ENCODE measurements at regions not wholly inside any gene's neighbourhood (a gene's known extent, or its start where the extent isn't known, plus 50 kb on each side); places are given as distances from the start of the nearest gene placed in this dataset.
"Not testable (repeated sequence)": the region's sequence is repeated elsewhere in the genome, so short reads cannot be mapped to it uniquely, and the experiment has no call there.

GRCh38 chr2:184053326-184053725 lies 545.0 kb upstream of the ZNF804A start:
- peak in 1 of 2 donors; percentile 45 for DNase-seq
- TF ChIP-seq CTCF (IDR thresholded peaks at IDR 0.05) (no peak), EP300 (IDR thresholded peaks at IDR 0.05) (no peak), POLR2A (IDR thresholded peaks at IDR 0.05) (no peak)
- peaks cover 0 to 5% (median 0%) of the 10 kb centered on the region in 4 donors for H3K4me1 ChIP-seq
- no peaks in the 10 kb centered on the region for H3K9me3 ChIP-seq
- intact Hi-C loops (cut with DNase I; ENCODE audit: low total_unique reads) = no loop called here
- H3K36me3 ChIP-seq = no peaks in the 10 kb centered on the region
- H3K27ac ChIP-seq = no peak overlapping the region
- 25 to 46% (median 43%) methylated on average over 3 of the region's 3 CpGs for WGBS, 5 donors
- no peak overlapping the region for H3K4me3 ChIP-seq
- H3K27me3 ChIP-seq = no peaks in the 10 kb centered on the region

GRCh38 chr2:184054419-184054818 lies 543.9 kb upstream of the ZNF804A start:
- H3K27me3 ChIP-seq; DNase-seq; H3K27ac ChIP-seq; intact Hi-C loops (cut with DNase I; ENCODE audit: low total_unique reads); H3K9me3 ChIP-seq; H3K4me1 ChIP-seq; H3K4me3 ChIP-seq; H3K36me3 ChIP-seq: not testable (repeated sequence)
- WGBS, 5 donors = 84 to 96% (median 95%) methylated on average over 1 of the region's 1 CpG

GRCh38 chr2:184057910-184058309 lies 540.4 kb upstream of the ZNF804A start:
- no peak overlapping the region for H3K4me3 ChIP-seq
- H3K27me3 ChIP-seq = no peaks in the 10 kb centered on the region
- no peak overlapping the region for H3K27ac ChIP-seq
- intact Hi-C loops (cut with DNase I; ENCODE audit: low total_unique reads) = no loop called here
- H3K36me3 ChIP-seq = no peaks in the 10 kb centered on the region
- H3K4me1 ChIP-seq = peaks cover 0 to 5% (median 0%) of the 10 kb centered on the region in 4 donors
- no peaks in the 10 kb centered on the region for H3K9me3 ChIP-seq
- DNase-seq = no peak
- WGBS, 5 donors = 85 to 91% (median 88%) methylated on average over 4 of the region's 4 CpGs
- TF ChIP-seq CTCF (IDR thresholded peaks at IDR 0.05) = no peak
- no peak for TF ChIP-seq EP300 (IDR thresholded peaks at IDR 0.05)
- no peak for TF ChIP-seq POLR2AphosphoS5 (IDR thresholded peaks at IDR 0.05)
- no peak for TF ChIP-seq POLR2A (IDR thresholded peaks at IDR 0.05)

- H3K36me3 ChIP-seq; H3K4me3 ChIP-seq; H3K9me3 ChIP-seq; DNase-seq; H3K27ac ChIP-seq; H3K4me1 ChIP-seq; intact Hi-C loops (cut with DNase I; ENCODE audit: low total_unique reads); H3K27me3 ChIP-seq: not testable (repeated sequence)
- WGBS, 5 donors = 83 to 93% (median 91%) methylated on average over 3 of the region's 3 CpGs
Measured at GRCh38 chr2:184060268-184060667, 538.1 kb upstream of the ZNF804A start.

- H3K4me1 ChIP-seq = no peaks in the 10 kb centered on the region
- DNase-seq = peak in 1 of 2 donors; percentile 10
- intact Hi-C loops (cut with DNase I; ENCODE audit: low total_unique reads) = no loop called here
- H3K36me3 ChIP-seq = no peaks in the 10 kb centered on the region
- H3K27ac ChIP-seq = no peak overlapping the region
- no peak overlapping the region for H3K4me3 ChIP-seq
- no peaks in the 10 kb centered on the region for H3K27me3 ChIP-seq
- H3K9me3 ChIP-seq = no peaks in the 10 kb centered on the region
- 30 to 48% (median 37%) methylated on average over 3 of the region's 3 CpGs for WGBS, 5 donors
- TF ChIP-seq POLR2AphosphoS5 (IDR thresholded peaks at IDR 0.05) (no peak), POLR2A (IDR thresholded peaks at IDR 0.05) (no peak), CTCF (IDR thresholded peaks at IDR 0.05) (no peak), EP300 (IDR thresholded peaks at IDR 0.05) (no peak)
Measured at GRCh38 chr2:184067502-184067901, 530.8 kb upstream of the ZNF804A start.

- Histone ChIP-seq H3K4me3 (no peak overlapping the region), H3K9me3 (no peaks in the 10 kb centered on the region), H3K36me3 (no peaks in the 10 kb centered on the region), H3K27ac (no peak overlapping the region), H3K27me3 (no peaks in the 10 kb centered on the region), H3K4me1 (no peaks in the 10 kb centered on the region)
- TF ChIP-seq CTCF (IDR thresholded peaks at IDR 0.05) = no peak
- TF ChIP-seq EP300 (IDR thresholded peaks at IDR 0.05) = no peak
- no peak for TF ChIP-seq POLR2AphosphoS5 (IDR thresholded peaks at IDR 0.05)
- no peak for TF ChIP-seq POLR2A (IDR thresholded peaks at IDR 0.05)
- 55 to 68% (median 60%) methylated on average over 2 of the region's 2 CpGs for WGBS, 5 donors
- DNase-seq = no peak
- intact Hi-C loops (cut with DNase I; ENCODE audit: low total_unique reads) = no loop called here
Measured at GRCh38 chr2:184072470-184072869, 525.9 kb upstream of the ZNF804A start.
